ENCODE measurements at regions not wholly inside any gene's neighbourhood (a gene's known extent, or its start where the extent isn't known, plus 50 kb on each side); places are given as distances from the start of the nearest gene placed in this dataset.
"Not testable (repeated sequence)": the region's sequence is repeated elsewhere in the genome, so short reads cannot be mapped to it uniquely, and the experiment has no call there.

- not testable (repeated sequence) for H2AFZ ChIP-seq (ENCODE audit: low read length); H3K27ac ChIP-seq (ENCODE audit: low read length); H4K20me1 ChIP-seq (ENCODE audit: insufficient read depth, low read depth, low read length); H3K79me2 ChIP-seq (ENCODE audit: low read length); H3K9me2 ChIP-seq (replicated peaks; ENCODE audit: insufficient read depth, low read length); H3K9ac ChIP-seq (ENCODE audit: low read length); H3K27me3 ChIP-seq (ENCODE audit: low read length); H3K4me3 ChIP-seq (ENCODE audit: low read length); H3K4me2 ChIP-seq (ENCODE audit: low read depth, low read length, poor library complexity, severe bottlenecking); DNase-seq; H3K36me3 ChIP-seq (ENCODE audit: insufficient read depth, low read length); H3K9me3 ChIP-seq (ENCODE audit: low read length); H3K4me1 ChIP-seq (ENCODE audit: low read length)
These were observed 100.2 kb upstream of the TERB2 start for GRCh38 chr15:44856284-44856683.

- not testable (repeated sequence) for H3K9me2 ChIP-seq (replicated peaks; ENCODE audit: insufficient read depth, low read length); H3K9me3 ChIP-seq (ENCODE audit: low read length); H3K27me3 ChIP-seq (ENCODE audit: low read length); H3K9ac ChIP-seq (ENCODE audit: low read length); H4K20me1 ChIP-seq (ENCODE audit: insufficient read depth, low read depth, low read length); H3K4me3 ChIP-seq (ENCODE audit: low read length); H3K79me2 ChIP-seq (ENCODE audit: low read length); H3K36me3 ChIP-seq (ENCODE audit: insufficient read depth, low read length); DNase-seq; H3K4me2 ChIP-seq (ENCODE audit: low read depth, low read length, poor library complexity, severe bottlenecking); H3K27ac ChIP-seq (ENCODE audit: low read length); H2AFZ ChIP-seq (ENCODE audit: low read length); H3K4me1 ChIP-seq (ENCODE audit: low read length)
These were observed 99.2 kb upstream of the TERB2 start for GRCh38 chr15:44857164-44857710.

- H3K27ac ChIP-seq (ENCODE audit: low read length); DNase-seq; H3K9me3 ChIP-seq (ENCODE audit: low read length); H3K9ac ChIP-seq (ENCODE audit: low read length); H3K4me1 ChIP-seq (ENCODE audit: low read length); H3K27me3 ChIP-seq (ENCODE audit: low read length); H3K9me2 ChIP-seq (replicated peaks; ENCODE audit: insufficient read depth, low read length); H3K36me3 ChIP-seq (ENCODE audit: insufficient read depth, low read length); H2AFZ ChIP-seq (ENCODE audit: low read length); H3K79me2 ChIP-seq (ENCODE audit: low read length); H4K20me1 ChIP-seq (ENCODE audit: insufficient read depth, low read depth, low read length); H3K4me3 ChIP-seq (ENCODE audit: low read length); H3K4me2 ChIP-seq (ENCODE audit: low read depth, low read length, poor library complexity, severe bottlenecking): not testable (repeated sequence)
These were observed 97.4 kb upstream of the TERB2 start for GRCh38 chr15:44859088-44859487.

GRCh38 chr15:44860168-44860567 lies 96.3 kb upstream of the TERB2 start:
- H3K9me2 ChIP-seq (replicated peaks; ENCODE audit: insufficient read depth, low read length); H3K27me3 ChIP-seq (ENCODE audit: low read length); H3K9me3 ChIP-seq (ENCODE audit: low read length); H3K79me2 ChIP-seq (ENCODE audit: low read length); DNase-seq; H4K20me1 ChIP-seq (ENCODE audit: insufficient read depth, low read depth, low read length); H3K4me3 ChIP-seq (ENCODE audit: low read length); H3K4me1 ChIP-seq (ENCODE audit: low read length); H3K27ac ChIP-seq (ENCODE audit: low read length); H3K36me3 ChIP-seq (ENCODE audit: insufficient read depth, low read length); H2AFZ ChIP-seq (ENCODE audit: low read length); H3K9ac ChIP-seq (ENCODE audit: low read length); H3K4me2 ChIP-seq (ENCODE audit: low read depth, low read length, poor library complexity, severe bottlenecking): not testable (repeated sequence)

- Histone ChIP-seq H3K4me1 (ENCODE audit: low read length) (peaks cover 4% of the 10 kb centered on the region), H2AFZ (ENCODE audit: low read length) (no peak overlapping the region), H4K20me1 (ENCODE audit: insufficient read depth, low read depth, low read length) (no peaks in the 10 kb centered on the region), H3K27me3 (ENCODE audit: low read length) (no peaks in the 10 kb centered on the region), H3K4me3 (ENCODE audit: low read length) (no peak overlapping the region), H3K9ac (ENCODE audit: low read length) (no peak overlapping the region), H3K27ac (ENCODE audit: low read length) (no peak overlapping the region), H3K36me3 (ENCODE audit: insufficient read depth, low read length) (no peaks in the 10 kb centered on the region), H3K9me3 (ENCODE audit: low read length) (no peaks in the 10 kb centered on the region), H3K4me2 (ENCODE audit: low read depth, low read length, poor library complexity, severe bottlenecking) (no peak overlapping the region), H3K9me2 (replicated peaks; ENCODE audit: insufficient read depth, low read length) (no peaks in the 10 kb centered on the region), H3K79me2 (ENCODE audit: low read length) (no peaks in the 10 kb centered on the region)
- no peak for DNase-seq
These were observed 95.0 kb upstream of the TERB2 start for GRCh38 chr15:44861439-44861910.

GRCh38 chr15:44861917-44862316 lies 94.6 kb upstream of the TERB2 start:
- Histone ChIP-seq H3K4me1 (ENCODE audit: low read length) (peaks cover 4% of the 10 kb centered on the region), H4K20me1 (ENCODE audit: insufficient read depth, low read depth, low read length) (no peaks in the 10 kb centered on the region), H3K9me3 (ENCODE audit: low read length) (no peaks in the 10 kb centered on the region), H3K79me2 (ENCODE audit: low read length) (no peaks in the 10 kb centered on the region), H3K4me3 (ENCODE audit: low read length) (no peak overlapping the region), H3K36me3 (ENCODE audit: insufficient read depth, low read length) (no peaks in the 10 kb centered on the region), H3K9me2 (replicated peaks; ENCODE audit: insufficient read depth, low read length) (no peaks in the 10 kb centered on the region), H2AFZ (ENCODE audit: low read length) (no peak overlapping the region), H3K27me3 (ENCODE audit: low read length) (no peaks in the 10 kb centered on the region), H3K4me2 (ENCODE audit: low read depth, low read length, poor library complexity, severe bottlenecking) (no peak overlapping the region), H3K9ac (ENCODE audit: low read length) (no peak overlapping the region), H3K27ac (ENCODE audit: low read length) (no peak overlapping the region)
- DNase-seq: no peak

- not testable (repeated sequence) for H3K9me2 ChIP-seq (replicated peaks; ENCODE audit: insufficient read depth, low read length); H3K4me2 ChIP-seq (ENCODE audit: low read depth, low read length, poor library complexity, severe bottlenecking); H4K20me1 ChIP-seq (ENCODE audit: insufficient read depth, low read depth, low read length); H3K9ac ChIP-seq (ENCODE audit: low read length); DNase-seq; H3K27ac ChIP-seq (ENCODE audit: low read length); H3K27me3 ChIP-seq (ENCODE audit: low read length); H3K9me3 ChIP-seq (ENCODE audit: low read length); H3K79me2 ChIP-seq (ENCODE audit: low read length); H3K36me3 ChIP-seq (ENCODE audit: insufficient read depth, low read length); H3K4me3 ChIP-seq (ENCODE audit: low read length); H2AFZ ChIP-seq (ENCODE audit: low read length); H3K4me1 ChIP-seq (ENCODE audit: low read length)
These were observed 93.6 kb upstream of the TERB2 start for GRCh38 chr15:44862866-44863265.

GRCh38 chr15:44868100-44868499 lies 88.4 kb upstream of the TERB2 start:
- H4K20me1 ChIP-seq (ENCODE audit: insufficient read depth, low read depth, low read length); H3K4me2 ChIP-seq (ENCODE audit: low read depth, low read length, poor library complexity, severe bottlenecking); H3K27ac ChIP-seq (ENCODE audit: low read length); H3K9me3 ChIP-seq (ENCODE audit: low read length); H3K36me3 ChIP-seq (ENCODE audit: insufficient read depth, low read length); H3K4me1 ChIP-seq (ENCODE audit: low read length); H3K9me2 ChIP-seq (replicated peaks; ENCODE audit: insufficient read depth, low read length); H2AFZ ChIP-seq (ENCODE audit: low read length); H3K79me2 ChIP-seq (ENCODE audit: low read length); DNase-seq; H3K27me3 ChIP-seq (ENCODE audit: low read length); H3K9ac ChIP-seq (ENCODE audit: low read length); H3K4me3 ChIP-seq (ENCODE audit: low read length): not testable (repeated sequence)

GRCh38 chr15:44870125-44870524 lies 86.4 kb upstream of the TERB2 start:
- not testable (repeated sequence) for H3K27ac ChIP-seq (ENCODE audit: low read length); H3K9ac ChIP-seq (ENCODE audit: low read length); H3K4me2 ChIP-seq (ENCODE audit: low read depth, low read length, poor library complexity, severe bottlenecking); H3K9me3 ChIP-seq (ENCODE audit: low read length); H3K9me2 ChIP-seq (replicated peaks; ENCODE audit: insufficient read depth, low read length); H3K79me2 ChIP-seq (ENCODE audit: low read length); H3K36me3 ChIP-seq (ENCODE audit: insufficient read depth, low read length); H2AFZ ChIP-seq (ENCODE audit: low read length); H4K20me1 ChIP-seq (ENCODE audit: insufficient read depth, low read depth, low read length); H3K4me3 ChIP-seq (ENCODE audit: low read length); H3K4me1 ChIP-seq (ENCODE audit: low read length); DNase-seq; H3K27me3 ChIP-seq (ENCODE audit: low read length)
